ENCODE measurements at regions not wholly inside any gene's neighbourhood (a gene's known extent, or its start where the extent isn't known, plus 50 kb on each side); places are given as distances from the start of the nearest gene placed in this dataset.

DNA sequence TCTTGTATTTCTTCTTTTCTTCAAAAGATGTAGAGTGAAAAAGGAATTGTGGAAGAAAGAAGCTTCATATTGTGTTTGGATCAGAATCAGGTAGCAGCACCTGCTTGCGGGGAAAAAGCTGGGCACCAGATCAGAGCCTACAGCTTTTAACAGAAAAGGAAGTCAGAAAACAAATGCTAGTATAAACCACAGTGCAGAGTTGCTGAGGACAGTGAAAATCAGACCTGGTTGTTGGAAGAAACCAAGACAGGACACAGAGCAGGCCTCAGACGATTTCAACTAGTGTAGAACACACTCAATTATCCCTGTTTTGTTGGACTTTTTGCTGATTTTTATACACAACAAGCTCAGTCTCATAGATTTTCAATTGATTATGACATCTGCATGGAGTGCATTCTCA, 221.4 kb downstream of the PTN start:
- intact Hi-C loops (cut with micrococcal nuclease) = no loop called here
- H3K27me3 ChIP-seq (ENCODE audit: insufficient read depth, low read length) = no peaks in the 10 kb centered on the region
- DNase-seq (ENCODE audit: low read depth, low spot score) (no peak), ATAC-seq (no peak)
- no peak overlapping the region for H3K9ac ChIP-seq (ENCODE audit: low read length)
- RAD21 ChIA-PET (ENCODE audit: low non-redundant PET in 1 of 2, low total read pairs in 2 of 2, uncharacterized antibody in 2 of 2, unreplicated experiment in 2 of 2) = no interaction called here
- BruUV-seq (replicated peaks) = no TSS peak
- H3K36me3 ChIP-seq (ENCODE audit: control insufficient read depth in 1 of 2, insufficient read depth in 2 of 2, low read length in 2 of 2) = no peaks in the 10 kb centered on the region
- no peak overlapping the region for H3K4me2 ChIP-seq (ENCODE audit: low read length)
- no peak overlapping the region for H2AFZ ChIP-seq (ENCODE audit: low read depth, low read length, poor library complexity, severe bottlenecking)
- H3K9me3 ChIP-seq (ENCODE audit: control insufficient read depth in 1 of 2, insufficient read depth in 1 of 2, low read depth in 1 of 2, low read length in 2 of 2) = peaks cover 4 to 6% of the 10 kb centered on the region in 2 experiments; a peak in 2 of 4 replicates
- CTCF ChIA-PET = no interaction called here
- TF ChIP-seq, protein P1, sequence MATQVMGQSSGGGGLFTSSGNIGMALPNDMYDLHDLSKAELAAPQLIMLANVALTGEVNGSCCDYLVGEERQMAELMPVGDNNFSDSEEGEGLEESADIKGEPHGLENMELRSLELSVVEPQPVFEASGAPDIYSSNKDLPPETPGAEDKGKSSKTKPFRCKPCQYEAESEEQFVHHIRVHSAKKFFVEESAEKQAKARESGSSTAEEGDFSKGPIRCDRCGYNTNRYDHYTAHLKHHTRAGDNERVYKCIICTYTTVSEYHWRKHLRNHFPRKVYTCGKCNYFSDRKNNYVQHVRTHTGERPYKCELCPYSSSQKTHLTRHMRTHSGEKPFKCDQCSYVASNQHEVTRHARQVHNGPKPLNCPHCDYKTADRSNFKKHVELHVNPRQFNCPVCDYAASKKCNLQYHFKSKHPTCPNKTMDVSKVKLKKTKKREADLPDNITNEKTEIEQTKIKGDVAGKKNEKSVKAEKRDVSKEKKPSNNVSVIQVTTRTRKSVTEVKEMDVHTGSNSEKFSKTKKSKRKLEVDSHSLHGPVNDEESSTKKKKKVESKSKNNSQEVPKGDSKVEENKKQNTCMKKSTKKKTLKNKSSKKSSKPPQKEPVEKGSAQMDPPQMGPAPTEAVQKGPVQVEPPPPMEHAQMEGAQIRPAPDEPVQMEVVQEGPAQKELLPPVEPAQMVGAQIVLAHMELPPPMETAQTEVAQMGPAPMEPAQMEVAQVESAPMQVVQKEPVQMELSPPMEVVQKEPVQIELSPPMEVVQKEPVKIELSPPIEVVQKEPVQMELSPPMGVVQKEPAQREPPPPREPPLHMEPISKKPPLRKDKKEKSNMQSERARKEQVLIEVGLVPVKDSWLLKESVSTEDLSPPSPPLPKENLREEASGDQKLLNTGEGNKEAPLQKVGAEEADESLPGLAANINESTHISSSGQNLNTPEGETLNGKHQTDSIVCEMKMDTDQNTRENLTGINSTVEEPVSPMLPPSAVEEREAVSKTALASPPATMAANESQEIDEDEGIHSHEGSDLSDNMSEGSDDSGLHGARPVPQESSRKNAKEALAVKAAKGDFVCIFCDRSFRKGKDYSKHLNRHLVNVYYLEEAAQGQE (IDR thresholded peaks at IDR 0.05; ENCODE audit: low read depth) = no peak
- no peak for TF ChIP-seq YY1 (IDR thresholded peaks at IDR 0.05; ENCODE audit: extremely low read depth, insufficient replicate concordance, low read depth, low read length)
- TF ChIP-seq ZFX (IDR thresholded peaks at IDR 0.05) = no peak
- no peak for TF ChIP-seq JUND (IDR thresholded peaks at IDR 0.05)
- TF ChIP-seq ELF1 (IDR thresholded peaks at IDR 0.05; ENCODE audit: borderline replicate concordance, low read depth) = no peak
- TF ChIP-seq, protein P2, sequence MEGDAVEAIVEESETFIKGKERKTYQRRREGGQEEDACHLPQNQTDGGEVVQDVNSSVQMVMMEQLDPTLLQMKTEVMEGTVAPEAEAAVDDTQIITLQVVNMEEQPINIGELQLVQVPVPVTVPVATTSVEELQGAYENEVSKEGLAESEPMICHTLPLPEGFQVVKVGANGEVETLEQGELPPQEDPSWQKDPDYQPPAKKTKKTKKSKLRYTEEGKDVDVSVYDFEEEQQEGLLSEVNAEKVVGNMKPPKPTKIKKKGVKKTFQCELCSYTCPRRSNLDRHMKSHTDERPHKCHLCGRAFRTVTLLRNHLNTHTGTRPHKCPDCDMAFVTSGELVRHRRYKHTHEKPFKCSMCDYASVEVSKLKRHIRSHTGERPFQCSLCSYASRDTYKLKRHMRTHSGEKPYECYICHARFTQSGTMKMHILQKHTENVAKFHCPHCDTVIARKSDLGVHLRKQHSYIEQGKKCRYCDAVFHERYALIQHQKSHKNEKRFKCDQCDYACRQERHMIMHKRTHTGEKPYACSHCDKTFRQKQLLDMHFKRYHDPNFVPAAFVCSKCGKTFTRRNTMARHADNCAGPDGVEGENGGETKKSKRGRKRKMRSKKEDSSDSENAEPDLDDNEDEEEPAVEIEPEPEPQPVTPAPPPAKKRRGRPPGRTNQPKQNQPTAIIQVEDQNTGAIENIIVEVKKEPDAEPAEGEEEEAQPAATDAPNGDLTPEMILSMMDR (IDR thresholded peaks at IDR 0.05 in 2 of 3, conservative IDR thresholded peaks at IDR 0.05 in 1 of 3; ENCODE audit: borderline replicate concordance in 1 of 3, insufficient read depth in 1 of 3, low read depth in 2 of 3, low read length in 2 of 3) = no peak
- TF ChIP-seq EZH2 (IDR thresholded peaks at IDR 0.05) = no peak
- TF ChIP-seq EGR1 (IDR thresholded peaks at IDR 0.05; ENCODE audit: low read depth) = no peak
- no peak for TF ChIP-seq RAD21 (IDR thresholded peaks at IDR 0.05; ENCODE audit: low read depth)
- no peak for TF ChIP-seq SIN3A (IDR thresholded peaks at IDR 0.05; ENCODE audit: low read depth)
- TF ChIP-seq ZNF274 (IDR thresholded peaks at IDR 0.05; ENCODE audit: low read depth, low read length) = no peak
- TF ChIP-seq, protein P3, sequence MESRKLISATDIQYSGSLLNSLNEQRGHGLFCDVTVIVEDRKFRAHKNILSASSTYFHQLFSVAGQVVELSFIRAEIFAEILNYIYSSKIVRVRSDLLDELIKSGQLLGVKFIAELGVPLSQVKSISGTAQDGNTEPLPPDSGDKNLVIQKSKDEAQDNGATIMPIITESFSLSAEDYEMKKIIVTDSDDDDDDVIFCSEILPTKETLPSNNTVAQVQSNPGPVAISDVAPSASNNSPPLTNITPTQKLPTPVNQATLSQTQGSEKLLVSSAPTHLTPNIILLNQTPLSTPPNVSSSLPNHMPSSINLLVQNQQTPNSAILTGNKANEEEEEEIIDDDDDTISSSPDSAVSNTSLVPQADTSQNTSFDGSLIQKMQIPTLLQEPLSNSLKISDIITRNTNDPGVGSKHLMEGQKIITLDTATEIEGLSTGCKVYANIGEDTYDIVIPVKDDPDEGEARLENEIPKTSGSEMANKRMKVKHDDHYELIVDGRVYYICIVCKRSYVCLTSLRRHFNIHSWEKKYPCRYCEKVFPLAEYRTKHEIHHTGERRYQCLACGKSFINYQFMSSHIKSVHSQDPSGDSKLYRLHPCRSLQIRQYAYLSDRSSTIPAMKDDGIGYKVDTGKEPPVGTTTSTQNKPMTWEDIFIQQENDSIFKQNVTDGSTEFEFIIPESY (IDR thresholded peaks at IDR 0.05; ENCODE audit: extremely low read depth, insufficient replicate concordance, low read length) = no peak
- TF ChIP-seq FOSL1 (IDR thresholded peaks at IDR 0.05; ENCODE audit: low read depth) = no peak
- TF ChIP-seq, protein P4, sequence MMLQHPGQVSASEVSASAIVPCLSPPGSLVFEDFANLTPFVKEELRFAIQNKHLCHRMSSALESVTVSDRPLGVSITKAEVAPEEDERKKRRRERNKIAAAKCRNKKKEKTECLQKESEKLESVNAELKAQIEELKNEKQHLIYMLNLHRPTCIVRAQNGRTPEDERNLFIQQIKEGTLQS (IDR thresholded peaks at IDR 0.05) = no peak
- TF ChIP-seq CEBPB (IDR thresholded peaks at IDR 0.05; ENCODE audit: low read depth) = no peak
- TF ChIP-seq EZH2phosphoT487 (IDR thresholded peaks at IDR 0.05; ENCODE audit: borderline replicate concordance) = no peak
- no peak for TF ChIP-seq TCF7L2 (IDR thresholded peaks at IDR 0.05; ENCODE audit: borderline replicate concordance, extremely low read depth, insufficient read depth, insufficient read length)
- TF ChIP-seq, protein P5, sequence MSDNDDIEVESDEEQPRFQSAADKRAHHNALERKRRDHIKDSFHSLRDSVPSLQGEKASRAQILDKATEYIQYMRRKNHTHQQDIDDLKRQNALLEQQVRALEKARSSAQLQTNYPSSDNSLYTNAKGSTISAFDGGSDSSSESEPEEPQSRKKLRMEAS (IDR thresholded peaks at IDR 0.05) = no peak
- no peak for TF ChIP-seq CBX3 (IDR thresholded peaks at IDR 0.05; ENCODE audit: low read depth)
- H3K4me1 ChIP-seq (ENCODE audit: control insufficient read depth in 1 of 2, insufficient read depth in 2 of 2, low read length in 2 of 2) = no peaks in the 10 kb centered on the region
- no peak overlapping the region for H3K27ac ChIP-seq (ENCODE audit: low read depth, low read length)
- no peaks in the 10 kb centered on the region for H3K9me2 ChIP-seq (ENCODE audit: insufficient read depth)
- no peaks in the 10 kb centered on the region for H3K79me2 ChIP-seq (ENCODE audit: insufficient read depth, low read length)
- no peaks in the 10 kb centered on the region for H4K20me1 ChIP-seq (ENCODE audit: insufficient read depth)
- no peak overlapping the region for H3K4me3 ChIP-seq (replicated peaks in 1 of 2; ENCODE audit: low read depth in 1 of 2, low read length in 2 of 2)
- POLR2A ChIA-PET = no interaction called here
